A549 (cell line): ENCODE measurements at regions not wholly inside any gene's neighbourhood (a gene's known extent, or its start where the extent isn't known, plus 50 kb on each side); places are given as distances from the start of the nearest gene placed in this dataset.
"Not testable (repeated sequence)": the region's sequence is repeated elsewhere in the genome, so short reads cannot be mapped to it uniquely, and the experiment has no call there.

ENCODE experiments used
- ATAC-seq, 2 experiments: fragments of 200-7000 bp in 1 of 2; fragments of >200 bp in 1 of 2; cut with Nextera tagmentation in 1 of 2; cut with Tn5 transposase in 1 of 2; 3 replicates each; pipeline versions ENCODE4 v1.8.0 to v1.9.1; 2018 to 2020; ENCODE audit warnings: mild to moderate bottlenecking in 1 of 2, moderate library complexity in 1 of 2
- CTCF ChIA-PET: fragments of 300-600 bp; sonication (Branson Sonifier 250); formaldehyde crosslinking; extraction: SDS; loops from one replicate; lab custom pipeline; 2021; ENCODE audit warnings: antibody characterized with exemption, inconsistent platforms; lab: Yijun Ruan, JAX
- POLR2A ChIA-PET: fragments of 350-600 bp; formaldehyde crosslinking; extraction: SDS; loops from one replicate; lab custom pipeline; 2021; ENCODE audit warnings: antibody characterized with exemption, inconsistent platforms; lab: Yijun Ruan, JAX
- DNase-seq, 2 experiments: peaks; one replicate each; pipeline versions ENCODE4 v3.0.0 to v3.0.0-alpha.2; 2011 to 2016; ENCODE audit warnings: low read depth in 1 of 2, low spot score in 1 of 2
- FAIRE-seq: peaks from 2 replicates; lab custom pipeline; 2011; peaks lifted over from hg19 to GRCh38; lab: Jason Lieb, UNC
- H3K27ac ChIP-seq, 2 experiments: fragments of >200 bp; sonication (Bioruptor Twin); formaldehyde crosslinking; 3 replicates each; pipeline ENCODE4 v1.5.1; 2016 to 2017
- H3K4me1 ChIP-seq: fragments of >200 bp; sonication (Bioruptor Twin); formaldehyde crosslinking; 3 replicates; pipeline ENCODE4 v1.6.1; 2016
- H3K4me2 ChIP-seq: fragments of >200 bp; sonication (Bioruptor Twin); formaldehyde crosslinking; 3 replicates; pipeline ENCODE4 v1.6.1; 2016
- H3K4me3 ChIP-seq: fragments of >200 bp; sonication (Bioruptor Twin); formaldehyde crosslinking; 3 replicates; pipeline ENCODE4 v1.5.1; 2016
- H3K9me3 ChIP-seq: fragments of >200 bp; sonication (Bioruptor Twin); formaldehyde crosslinking; 3 replicates; pipeline ENCODE4 v1.6.1; 2016
- BCL3 ChIP-seq: fragments of >200 bp; sonication (Bioruptor Twin); formaldehyde crosslinking; IDR thresholded peaks from 3 replicates; pipeline ENCODE4 v1.6.1; 2016
- BHLHE40 ChIP-seq: IDR thresholded peaks from 2 replicates; pipeline ENCODE4 v1.6.1; 2012; ENCODE audit warnings: low read depth, low read length, inconsistent platforms
- CBX2 ChIP-seq: fragments of 200-600 bp; sonication (generic); IDR thresholded peaks from 2 replicates; pipeline ENCODE4 v1.6.1; 2016; ENCODE audit warnings: low read depth, mild to moderate bottlenecking, borderline replicate concordance
- CHD4 ChIP-seq: fragments of 200-600 bp; sonication (generic); IDR thresholded peaks from 2 replicates; pipeline ENCODE4 v1.6.1; 2016; ENCODE audit warnings: antibody characterized with exemption, mild to moderate bottlenecking, borderline replicate concordance
- EHF ChIP-seq: fragments of 250-450 bp; sonication (Bioruptor Pico); IDR thresholded peaks from 2 replicates; pipeline ENCODE4 v1.5.0; 2020; ENCODE audit warnings: mild to moderate bottlenecking
- ELK1 ChIP-seq: fragments of 150-350 bp; IDR thresholded peaks from 2 replicates; pipeline ENCODE4 v1.6.1; 2014; ENCODE audit warnings: low read depth, mild to moderate bottlenecking, low read length
- EP300 ChIP-seq, 2 experiments: fragments of >200 bp; sonication (Bioruptor Twin); formaldehyde crosslinking; IDR thresholded peaks; 2 replicates in 1 of 2; 3 replicates in 1 of 2; pipeline ENCODE4 v1.6.1; 2016 to 2017
- HDAC2 ChIP-seq: fragments of 200-600 bp; sonication (generic); IDR thresholded peaks from 2 replicates; pipeline ENCODE4 v1.6.1; 2016
- HOXA7 ChIP-seq: fragments of 250-450 bp; sonication (Bioruptor Pico); IDR thresholded peaks from 2 replicates; pipeline ENCODE4 v1.5.0; 2020; ENCODE audit warnings: mild to moderate bottlenecking, moderate library complexity
- HOXB5 ChIP-seq: fragments of 250-450 bp; sonication (Bioruptor Pico); IDR thresholded peaks from 2 replicates; pipeline ENCODE4 v1.5.0; 2020; ENCODE audit warnings: mild to moderate bottlenecking, moderate library complexity
- JUN ChIP-seq, 2 experiments: fragments of >200 bp; sonication (Bioruptor Twin); formaldehyde crosslinking; IDR thresholded peaks; 2 replicates in 1 of 2; 3 replicates in 1 of 2; pipeline ENCODE4 v1.6.1; 2016 to 2017
- JUNB ChIP-seq: fragments of >200 bp; sonication (Bioruptor Twin); formaldehyde crosslinking; IDR thresholded peaks from 2 replicates; pipeline ENCODE4 v1.6.1; 2016
- MAFK ChIP-seq: fragments of 450-650 bp; IDR thresholded peaks from 2 replicates; pipeline ENCODE4 v1.6.1; 2014; ENCODE audit not compliant: partially characterized antibody
- MAZ ChIP-seq: fragments of 150-350 bp; IDR thresholded peaks from 2 replicates; pipeline ENCODE4 v1.6.1; 2014; ENCODE audit warnings: antibody characterized with exemption, low read depth, low read length, borderline replicate concordance
- MYC ChIP-seq: IDR thresholded peaks from 2 replicates; pipeline ENCODE4 v1.6.1; 2012; ENCODE audit warnings: mild to moderate bottlenecking, inconsistent platforms, low read length, improper control_type of control experiment, borderline replicate concordance
- RARB ChIP-seq: fragments of 250-450 bp; sonication (Bioruptor Pico); IDR thresholded peaks from 2 replicates; pipeline ENCODE4 v1.8.0; 2021; ENCODE audit warnings: mild to moderate bottlenecking, moderate library complexity
- RFX5 ChIP-seq: fragments of 450-650 bp; IDR thresholded peaks from 2 replicates; pipeline ENCODE4 v1.7.1; 2014; ENCODE audit warnings: antibody characterized with exemption, mild to moderate bottlenecking, moderate library complexity
- RNF2 ChIP-seq: fragments of 200-600 bp; sonication (generic); IDR thresholded peaks from 2 replicates; pipeline ENCODE4 v1.6.1; 2016; ENCODE audit warnings: low read depth, mild to moderate bottlenecking, antibody characterized with exemption, moderate library complexity, borderline replicate concordance
- ZFP36 ChIP-seq: fragments of 450-650 bp; IDR thresholded peaks from 2 replicates; pipeline ENCODE4 v1.6.1; 2014; ENCODE audit warnings: borderline replicate concordance; ENCODE audit not compliant: partially characterized antibody
- ZNF302 ChIP-seq: fragments of 250-450 bp; sonication (Bioruptor Pico); IDR thresholded peaks from 2 replicates; pipeline ENCODE4 v1.9.0; 2021; ENCODE audit warnings: inconsistent platforms, mild to moderate bottlenecking, moderate library complexity
- WGBS: methylation state at CpG from one replicate; pipeline ENCODE4 v1.1.6; 2017; ENCODE audit errors: missing lambda C conversion rate; 5-methylcytosine and 5-hydroxymethylcytosine counted together
- TF ChIP-seq, protein P1 (sequence below): fragments of 200-600 bp; sonication (generic); IDR thresholded peaks from 2 replicates; pipeline ENCODE4 v1.6.1; 2016; ENCODE audit warnings: antibody characterized with exemption, mild to moderate bottlenecking, moderate library complexity

DNA sequence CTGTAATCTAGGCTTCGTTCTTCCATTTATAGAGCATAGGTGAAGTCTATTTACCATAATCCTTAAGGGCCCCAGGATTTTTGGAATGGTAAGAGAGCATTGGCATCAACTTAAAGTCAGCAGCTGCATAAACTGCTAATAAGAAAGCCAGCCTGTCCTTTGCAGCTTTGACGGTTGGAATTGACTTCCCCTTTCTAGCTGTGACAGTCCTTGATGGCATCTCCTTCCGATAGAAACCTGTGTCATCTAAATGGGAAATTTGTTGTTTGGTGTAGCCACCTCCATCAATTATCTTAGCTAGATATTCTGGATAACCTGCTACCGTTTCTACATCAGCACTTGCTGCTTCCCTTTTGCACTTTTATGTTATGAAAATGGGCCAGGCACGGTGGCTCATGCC is 58.0 kb upstream of the GLYATL1B start:
- TF ChIP-seq EP300 (IDR thresholded peaks at IDR 0.05): no peak
- TF ChIP-seq JUNB: no peak
- no peak for TF ChIP-seq MAZ
- no peak for TF ChIP-seq BHLHE40
- TF ChIP-seq MYC: no peak
- no peak for TF ChIP-seq HOXA7 (CRISPR knock-in tag)
- TF ChIP-seq MAFK: no peak
- TF ChIP-seq RFX5: no peak
- no peak for TF ChIP-seq HOXB5 (CRISPR knock-in tag)
- no peak for TF ChIP-seq JUN (IDR thresholded peaks at IDR 0.05)
- no peak for TF ChIP-seq RARB (CRISPR knock-in tag)
- Histone ChIP-seq H3K27ac (no peak overlapping the region), H3K4me3 (no peak overlapping the region), H3K4me1 (no peaks in the 10 kb centered on the region), H3K9me3 (no peaks in the 10 kb centered on the region), H3K4me2 (no peak overlapping the region)
- CTCF ChIA-PET: interaction anchor here (1.4 kb wide), 1 partner anchor 30 kb away, joined by 5 read pairs; no protein-coding TSS in a partner anchor
- POLR2A ChIA-PET: no interaction called here
- FAIRE-seq (no peak), DNase-seq (no peak), ATAC-seq (no peak)
- 2% methylated on average over 5 of the region's 5 CpGs for WGBS

- 29% methylated on average over 2 of the region's 2 CpGs for WGBS
- no peak for ATAC-seq
- no peak overlapping the region for H3K4me3 ChIP-seq
- no peak overlapping the region for H3K27ac ChIP-seq
- no peak overlapping the region for H3K4me2 ChIP-seq
- H3K4me1 ChIP-seq: no peaks in the 10 kb centered on the region
- no peak for FAIRE-seq
- TF ChIP-seq RNF2 (no peak), JUN (IDR thresholded peaks at IDR 0.05) (no peak), BCL3 (no peak), CBX2 (no peak), HDAC2 (no peak), ZFP36 (no peak), ELK1 (no peak), ZNF302 (no peak)
- TF ChIP-seq, all 56 proteins: peak for 0
- ChIA-PET POLR2A (no interaction called here), CTCF (no interaction called here)
- no peak for DNase-seq
- H3K9me3 ChIP-seq: no peaks in the 10 kb centered on the region
These were observed 56.7 kb upstream of the GLYATL1B start for GRCh38 chr11:59029366-59029889.

GRCh38 chr11:59030037-59030436 is 56.1 kb upstream of the GLYATL1B start:
- ChIA-PET POLR2A (no interaction called here), CTCF (no interaction called here)
- no peak overlapping the region for H3K4me3 ChIP-seq
- WGBS: 13% methylated on average over 4 of the region's 4 CpGs
- FAIRE-seq (no peak), ATAC-seq (no peak), DNase-seq (no peak)
- no peak overlapping the region for H3K4me2 ChIP-seq
- H3K27ac ChIP-seq: no peak overlapping the region
- no peaks in the 10 kb centered on the region for H3K9me3 ChIP-seq
- TF ChIP-seq, protein P1, sequence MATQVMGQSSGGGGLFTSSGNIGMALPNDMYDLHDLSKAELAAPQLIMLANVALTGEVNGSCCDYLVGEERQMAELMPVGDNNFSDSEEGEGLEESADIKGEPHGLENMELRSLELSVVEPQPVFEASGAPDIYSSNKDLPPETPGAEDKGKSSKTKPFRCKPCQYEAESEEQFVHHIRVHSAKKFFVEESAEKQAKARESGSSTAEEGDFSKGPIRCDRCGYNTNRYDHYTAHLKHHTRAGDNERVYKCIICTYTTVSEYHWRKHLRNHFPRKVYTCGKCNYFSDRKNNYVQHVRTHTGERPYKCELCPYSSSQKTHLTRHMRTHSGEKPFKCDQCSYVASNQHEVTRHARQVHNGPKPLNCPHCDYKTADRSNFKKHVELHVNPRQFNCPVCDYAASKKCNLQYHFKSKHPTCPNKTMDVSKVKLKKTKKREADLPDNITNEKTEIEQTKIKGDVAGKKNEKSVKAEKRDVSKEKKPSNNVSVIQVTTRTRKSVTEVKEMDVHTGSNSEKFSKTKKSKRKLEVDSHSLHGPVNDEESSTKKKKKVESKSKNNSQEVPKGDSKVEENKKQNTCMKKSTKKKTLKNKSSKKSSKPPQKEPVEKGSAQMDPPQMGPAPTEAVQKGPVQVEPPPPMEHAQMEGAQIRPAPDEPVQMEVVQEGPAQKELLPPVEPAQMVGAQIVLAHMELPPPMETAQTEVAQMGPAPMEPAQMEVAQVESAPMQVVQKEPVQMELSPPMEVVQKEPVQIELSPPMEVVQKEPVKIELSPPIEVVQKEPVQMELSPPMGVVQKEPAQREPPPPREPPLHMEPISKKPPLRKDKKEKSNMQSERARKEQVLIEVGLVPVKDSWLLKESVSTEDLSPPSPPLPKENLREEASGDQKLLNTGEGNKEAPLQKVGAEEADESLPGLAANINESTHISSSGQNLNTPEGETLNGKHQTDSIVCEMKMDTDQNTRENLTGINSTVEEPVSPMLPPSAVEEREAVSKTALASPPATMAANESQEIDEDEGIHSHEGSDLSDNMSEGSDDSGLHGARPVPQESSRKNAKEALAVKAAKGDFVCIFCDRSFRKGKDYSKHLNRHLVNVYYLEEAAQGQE: no peak
- no peak for TF ChIP-seq BCL3
- no peak for TF ChIP-seq EHF
- TF ChIP-seq CHD4: no peak
- no peak for TF ChIP-seq BHLHE40
- no peaks in the 10 kb centered on the region for H3K4me1 ChIP-seq

GRCh38 chr11:59031746-59032145 is 54.4 kb upstream of the GLYATL1B start:
- H3K27ac ChIP-seq, H3K4me3 ChIP-seq, FAIRE-seq, H3K9me3 ChIP-seq, DNase-seq, CTCF ChIA-PET, H3K4me2 ChIP-seq, H3K4me1 ChIP-seq, POLR2A ChIA-PET, ATAC-seq: not testable (repeated sequence)
- WGBS: 5% methylated on average over 1 of the region's 1 CpG
